H9 (cell line): ENCODE measurements at regions not wholly inside any gene's neighbourhood (a gene's known extent, or its start where the extent isn't known, plus 50 kb on each side); places are given as distances from the start of the nearest gene placed in this dataset.

Experiments used
- DNase-seq: peaks from one replicate; pipeline ENCODE4 v3.0.0-alpha.2; 2017
- H2AFZ ChIP-seq: one replicate; pipeline ENCODE4 v1.6.1; 2013; ENCODE audit warnings: mild to moderate bottlenecking, low read length, control low read depth, moderate library complexity
- H2AK5ac ChIP-seq: 2 replicates; pipeline ENCODE4 v1.6.1; 2013; ENCODE audit warnings: low read length, control low read depth, mixed read lengths; ENCODE audit not compliant: insufficient read length
- H2BK120ac ChIP-seq: one replicate; pipeline ENCODE4 v1.6.1; 2013; ENCODE audit warnings: low read depth, mild to moderate bottlenecking, low read length, control low read depth, inconsistent platforms; ENCODE audit not compliant: poor library complexity, severe bottlenecking
- H2BK12ac ChIP-seq: 2 replicates; pipeline ENCODE4 v1.6.1; 2013; ENCODE audit warnings: low read length, control low read depth, mixed read lengths, low read depth; ENCODE audit not compliant: insufficient read length
- H2BK15ac ChIP-seq: 2 replicates; pipeline ENCODE4 v1.6.1; 2013; ENCODE audit warnings: low read depth, low read length, control low read depth
- H2BK20ac ChIP-seq: one replicate; pipeline ENCODE4 v1.6.1; 2013; ENCODE audit warnings: low read depth, mild to moderate bottlenecking, low read length, control low read depth, inconsistent platforms; ENCODE audit not compliant: poor library complexity, severe bottlenecking
- H2BK5ac ChIP-seq: 2 replicates; pipeline ENCODE4 v1.6.1; 2013; ENCODE audit warnings: low read length, control low read depth, mixed read lengths; ENCODE audit not compliant: insufficient read length
- H3K14ac ChIP-seq: 2 replicates; pipeline ENCODE4 v1.6.1; 2013; ENCODE audit warnings: low read length, control low read depth; ENCODE audit not compliant: insufficient read depth
- H3K18ac ChIP-seq: 2 replicates; pipeline ENCODE4 v1.6.1; 2013; ENCODE audit warnings: low read depth, mild to moderate bottlenecking, mixed read lengths, low read length, control low read depth; ENCODE audit not compliant: insufficient read length
- H3K23ac ChIP-seq: 2 replicates; pipeline ENCODE4 v1.6.1; 2013; ENCODE audit warnings: low read length, control low read depth, mixed read lengths, low read depth; ENCODE audit not compliant: insufficient read length
- H3K23me2 ChIP-seq: 2 replicates; pipeline ENCODE4 v1.6.1; 2013; ENCODE audit warnings: low read depth, mild to moderate bottlenecking, mixed read lengths, low read length, control low read depth; ENCODE audit not compliant: insufficient read length, poor library complexity, severe bottlenecking
- H3K27ac ChIP-seq: 2 replicates; pipeline ENCODE4 v1.5.1; 2013; ENCODE audit warnings: low read length, control low read depth, mixed read lengths, low read depth; ENCODE audit not compliant: insufficient read length
- H3K27me3 ChIP-seq: 2 replicates; pipeline ENCODE4 v1.6.1; 2013; ENCODE audit warnings: low read length, control low read depth, inconsistent platforms; ENCODE audit not compliant: insufficient read depth
- H3K4ac ChIP-seq: 2 replicates; pipeline ENCODE4 v1.6.1; 2013; ENCODE audit warnings: low read depth, mild to moderate bottlenecking, control low read depth, inconsistent platforms, low read length, moderate library complexity
- H3K4me1 ChIP-seq: 2 replicates; pipeline ENCODE4 v1.6.1; 2013; ENCODE audit warnings: low read length, control low read depth, inconsistent platforms; ENCODE audit not compliant: insufficient read depth
- H3K4me2 ChIP-seq: 2 replicates; pipeline ENCODE4 v1.6.1; 2013; ENCODE audit warnings: low read length, control low read depth, mixed read lengths; ENCODE audit not compliant: insufficient read length, insufficient read depth
- H3K56ac ChIP-seq: 2 replicates; pipeline ENCODE4 v1.6.1; 2013; ENCODE audit warnings: low read depth, mild to moderate bottlenecking, mixed read lengths, low read length, control low read depth; ENCODE audit not compliant: insufficient read length
- H3K79me1 ChIP-seq: 2 replicates; pipeline ENCODE4 v1.6.1; 2013; ENCODE audit warnings: low read depth, mild to moderate bottlenecking, moderate library complexity, low read length, control low read depth, inconsistent platforms; ENCODE audit not compliant: insufficient read depth, poor library complexity, severe bottlenecking
- H3K79me2 ChIP-seq: 2 replicates; pipeline ENCODE4 v1.6.1; 2013; ENCODE audit warnings: low read length, control low read depth, inconsistent platforms; ENCODE audit not compliant: insufficient read depth
- H3K9ac ChIP-seq: 2 replicates; pipeline ENCODE4 v1.6.1; 2013; ENCODE audit warnings: low read length, control low read depth, mixed read lengths; ENCODE audit not compliant: insufficient read length; ENCODE audit errors: extremely low read depth
- H3K9me3 ChIP-seq: one replicate; pipeline ENCODE4 v1.6.1; 2013; ENCODE audit warnings: low read depth, low read length, inconsistent platforms; ENCODE audit not compliant: control insufficient read depth
- H3T11ph ChIP-seq: one replicate; pipeline ENCODE4 v1.6.1; 2013; ENCODE audit warnings: mild to moderate bottlenecking, low read length, control low read depth, inconsistent platforms
- H4K20me1 ChIP-seq: one replicate; pipeline ENCODE4 v1.6.1; 2013; ENCODE audit not compliant: control insufficient read depth, insufficient read length, insufficient read depth
- H4K5ac ChIP-seq: 2 replicates; pipeline ENCODE4 v1.6.1; 2013; ENCODE audit warnings: low read depth, mild to moderate bottlenecking, mixed read lengths, low read length, control low read depth; ENCODE audit not compliant: insufficient read length
- H4K8ac ChIP-seq: replicated peaks from 2 replicates; pipeline ENCODE4 v1.6.1; 2013; ENCODE audit warnings: low read length, control low read depth, mixed read lengths, low read depth; ENCODE audit not compliant: insufficient read length
- H4K91ac ChIP-seq: 2 replicates; pipeline ENCODE4 v1.6.1; 2013; ENCODE audit warnings: low read depth, mild to moderate bottlenecking, moderate library complexity, mixed read lengths, low read length, control low read depth; ENCODE audit not compliant: insufficient read length
- H3K27ac Mint-ChIP-seq, 3 experiments: 2 replicates in 2 of 3; 3 replicates in 1 of 3; pipeline ENCODE4 v1.8.0; 2020 to 2021; ENCODE audit warnings: mixed read lengths in 3 of 3, mild to moderate bottlenecking in 1 of 3, moderate library complexity in 1 of 3
- H3K27me3 Mint-ChIP-seq: 2 replicates; pipeline ENCODE4 v1.8.0; 2021; ENCODE audit warnings: low read depth, mild to moderate bottlenecking, moderate library complexity, mixed read lengths
- H3K36me3 Mint-ChIP-seq, 3 experiments: 2 replicates in 2 of 3; 3 replicates in 1 of 3; pipeline ENCODE4 v1.8.0; 2020 to 2021; ENCODE audit warnings: low read depth in 3 of 3, mixed read lengths in 3 of 3; ENCODE audit not compliant: insufficient read depth in 1 of 3
- H3K4me1 Mint-ChIP-seq, 2 experiments: 2 replicates each; pipeline ENCODE4 v1.8.0; 2020; ENCODE audit warnings: mixed read lengths in 2 of 2
- H3K4me3 Mint-ChIP-seq, 2 experiments: 2 replicates in 1 of 2; 3 replicates in 1 of 2; pipeline ENCODE4 v1.8.0; 2020 to 2021; ENCODE audit warnings: mild to moderate bottlenecking in 2 of 2, mixed read lengths in 2 of 2, moderate library complexity in 1 of 2
- H3K9me3 Mint-ChIP-seq, 2 experiments: 2 replicates in 1 of 2; 3 replicates in 1 of 2; pipeline ENCODE4 v1.8.0; 2020; ENCODE audit warnings: mild to moderate bottlenecking in 2 of 2, mixed read lengths in 2 of 2, moderate library complexity in 1 of 2
- CTCF ChIP-seq: fragments of 200-600 bp; sonication (generic); conservative IDR thresholded peaks from 3 replicates; pipeline ENCODE4 v1.8.0; 2021; ENCODE audit warnings: antibody characterized with exemption, mild to moderate bottlenecking
- WGBS: extraction: QIAGEN DNeasy Blood & Tissue Kit; methylation state at CpG from one replicate; pipeline ENCODE4 v1.1.7; 2013; ENCODE audit warnings: missing lambda C conversion rate, low lambda C conversion rate, mixed read lengths; ENCODE audit not compliant: insufficient read length; ENCODE audit errors: extremely low coverage; 5-methylcytosine and 5-hydroxymethylcytosine counted together

- H3K9me3 ChIP-seq, result no peaks in the 10 kb centered on the region
- H2BK120ac ChIP-seq, result no peak overlapping the region
- H3K79me1 ChIP-seq, result no peaks in the 10 kb centered on the region
- H4K5ac ChIP-seq, result no peak overlapping the region
- H3K4me3 Mint-ChIP-seq, result no peak overlapping the region
- H2BK15ac ChIP-seq, result no peak overlapping the region
- H3K27ac Mint-ChIP-seq, result no peak overlapping the region
- TF ChIP-seq CTCF, result no peak
- no peaks in the 10 kb centered on the region; the same call in 1 of the 2 replicates for H3K4me1 ChIP-seq
- no peak overlapping the region for H2BK20ac ChIP-seq
- no peak overlapping the region for H4K91ac ChIP-seq
- WGBS, result no CpG with 5 or more reads among the region's 5 CpGs
- no peak overlapping the region for H2BK5ac ChIP-seq
- H3K27me3 Mint-ChIP-seq, result peaks cover 88% of the 10 kb centered on the region
- no peaks in the 10 kb centered on the region for H4K20me1 ChIP-seq
- H3K56ac ChIP-seq, result no peak overlapping the region
- peaks cover 0 to 3% of the 10 kb centered on the region in 2 experiments; a peak in 2 of 5 replicates for H3K9me3 Mint-ChIP-seq
- H3K14ac ChIP-seq, result no peak overlapping the region
- H3K18ac ChIP-seq, result no peak overlapping the region
- H2AFZ ChIP-seq, result no peak overlapping the region
- H3K79me2 ChIP-seq, result no peaks in the 10 kb centered on the region
- H3K23ac ChIP-seq, result no peak overlapping the region
- H3K27me3 ChIP-seq, result peaks cover 14% of the 10 kb centered on the region
- no peaks in the 10 kb centered on the region; a peak in 1 of 7 replicates for H3K36me3 Mint-ChIP-seq
- H4K8ac ChIP-seq, result no peak overlapping the region
- no peaks in the 10 kb centered on the region for H3K23me2 ChIP-seq
- no peak overlapping the region for H3K4ac ChIP-seq
- H3K27ac ChIP-seq, result no peak overlapping the region
- no peak overlapping the region for H2BK12ac ChIP-seq
- no peak overlapping the region for H3K4me2 ChIP-seq
- H3K4me1 Mint-ChIP-seq, result peaks cover 15 to 20% of the 10 kb centered on the region in 2 experiments
- no peak overlapping the region for H3T11ph ChIP-seq
- H2AK5ac ChIP-seq, result no peak overlapping the region
- no peak for DNase-seq
- H3K9ac ChIP-seq, result no peak overlapping the region
These were observed 150.2 kb downstream of the CDH26 start for GRCh38 chr20:60108397-60108796.
